HG03103 (cell line): ENCODE measurements at regions not wholly inside any gene's neighbourhood (a gene's known extent, or its start where the extent isn't known, plus 50 kb on each side); places are given as distances from the start of the nearest gene placed in this dataset.
"Not testable (repeated sequence)": the region's sequence is repeated elsewhere in the genome, so short reads cannot be mapped to it uniquely, and the experiment has no call there.

Experiments
- ATAC-seq: cut with Tn5 transposase; IDR thresholded peaks from one replicate; pipeline ENCODE4 v1.9.1; 2021; ENCODE audit warnings: low read depth; ENCODE audit not compliant: unreplicated experiment

DNA sequence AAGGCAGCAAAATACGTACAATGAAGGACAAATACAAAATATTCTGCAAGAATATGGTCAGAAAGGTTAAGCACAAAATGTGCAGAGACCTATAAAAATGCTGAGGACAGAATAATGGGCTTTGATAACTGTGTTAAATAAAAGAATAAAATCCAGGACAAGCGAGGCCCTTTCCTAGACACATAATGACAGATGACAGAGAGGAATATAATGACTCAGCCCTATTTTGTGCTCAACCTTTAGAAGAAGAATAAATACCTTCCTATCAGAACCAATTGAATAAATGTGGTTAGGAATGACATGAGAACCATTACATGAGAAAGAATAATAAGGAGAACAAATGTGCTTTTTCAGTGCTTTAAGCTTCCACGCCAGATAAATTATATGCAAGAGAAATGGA lies 178.0 kb downstream of the TEX13C start:
- ATAC-seq: no peak

- no peak for ATAC-seq
Measured at GRCh38 chrX:125503769-125504168, 184.1 kb downstream of the TEX13C start.

DNA sequence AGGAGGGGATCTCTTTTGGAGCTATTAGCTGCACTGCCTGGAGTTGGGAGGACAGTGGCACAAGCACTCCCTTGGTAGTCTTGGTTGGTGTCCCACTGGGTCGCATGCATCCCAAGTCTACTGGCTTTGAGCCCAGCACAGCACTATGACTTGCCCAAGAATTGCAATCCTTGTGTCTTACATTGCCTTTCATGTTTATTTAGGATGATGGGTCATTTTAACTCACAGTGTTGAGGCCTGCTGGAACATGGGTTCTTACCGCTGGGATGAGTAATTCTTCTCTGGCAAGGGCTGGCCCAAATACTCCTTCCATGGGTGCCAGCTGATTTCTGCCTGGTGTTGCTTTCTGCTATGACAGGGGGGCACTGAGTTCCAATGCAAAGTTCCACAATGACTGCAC lies 185.5 kb downstream of the TEX13C start:
- ATAC-seq: no peak

- no peak for ATAC-seq
Measured at GRCh38 chrX:125507119-125507518, 187.4 kb downstream of the TEX13C start.

DNA sequence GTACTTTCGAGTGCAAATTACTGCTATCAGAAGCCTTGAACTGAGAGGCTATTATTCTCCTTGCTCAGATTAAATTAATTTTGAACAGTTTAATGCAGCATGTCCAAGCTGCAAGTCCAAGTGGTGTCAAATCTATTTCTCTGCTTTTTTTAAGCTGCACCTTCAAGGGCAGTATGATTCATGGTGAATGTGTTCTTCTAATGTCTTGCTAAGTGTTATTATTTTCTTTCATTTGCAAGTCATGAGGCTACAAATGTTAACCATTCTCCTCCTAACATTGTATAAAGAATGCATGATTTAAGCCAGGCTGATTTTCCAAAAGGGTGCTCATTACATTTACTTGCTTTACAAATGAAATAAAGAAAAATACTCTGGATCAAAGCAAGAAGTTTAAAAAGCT lies 200.4 kb downstream of the TEX13C start:
- no peak for ATAC-seq

- ATAC-seq: no peak
Measured at GRCh38 chrX:125522752-125523151, 203.1 kb downstream of the TEX13C start.

- no peak for ATAC-seq
Measured at GRCh38 chrX:125532411-125533089, 212.9 kb downstream of the TEX13C start.

DNA sequence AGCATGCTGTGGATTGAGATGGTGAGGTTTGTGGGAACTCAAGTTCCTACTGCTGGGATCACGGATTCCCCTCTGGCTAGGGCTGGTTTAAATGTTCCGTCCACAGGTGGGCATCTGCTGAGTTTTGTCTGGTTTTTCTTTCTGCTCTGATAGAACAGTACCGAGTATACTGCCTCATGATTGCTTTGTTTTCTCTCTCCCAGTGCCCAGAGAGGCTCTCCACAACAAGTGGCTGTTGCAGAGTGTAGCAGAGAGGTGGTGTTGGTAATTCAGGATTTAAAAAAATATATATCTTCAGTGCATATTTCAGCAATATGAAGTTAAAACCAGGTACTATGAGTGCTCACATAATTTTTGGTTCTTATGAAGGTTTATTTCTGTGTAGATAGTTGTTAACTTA lies 213.7 kb downstream of the TEX13C start:
- ATAC-seq: no peak

DNA sequence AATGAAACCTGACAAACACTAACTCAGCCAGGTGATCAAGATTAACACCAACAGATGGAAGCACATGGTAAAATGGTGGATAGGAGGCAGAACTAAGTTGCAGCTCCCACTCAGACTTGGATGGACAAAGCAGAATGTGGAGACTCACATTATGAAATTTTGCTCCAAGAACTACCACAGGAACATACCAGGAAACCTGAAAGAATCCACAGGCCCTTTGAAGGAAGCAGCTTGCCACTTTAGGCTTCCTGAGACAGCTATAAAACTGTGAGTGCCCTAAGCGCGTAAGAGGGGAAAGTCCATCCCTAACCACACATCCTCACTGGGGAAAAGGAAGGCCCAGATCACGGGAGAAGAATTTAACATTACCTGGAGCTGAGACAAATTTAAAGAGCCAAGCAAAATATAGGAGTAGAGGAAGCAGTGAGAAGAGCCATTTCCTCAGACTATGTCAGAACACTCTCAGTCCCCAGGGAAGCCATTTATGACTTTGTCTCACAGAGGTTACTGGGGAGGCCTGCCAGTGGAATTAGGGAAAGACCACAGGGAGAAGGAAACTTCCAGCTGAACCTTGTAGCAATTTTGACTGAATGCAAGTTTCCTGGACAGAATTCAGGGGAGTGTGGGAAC lies 224.5 kb downstream of the TEX13C start:
- no peak for ATAC-seq

DNA sequence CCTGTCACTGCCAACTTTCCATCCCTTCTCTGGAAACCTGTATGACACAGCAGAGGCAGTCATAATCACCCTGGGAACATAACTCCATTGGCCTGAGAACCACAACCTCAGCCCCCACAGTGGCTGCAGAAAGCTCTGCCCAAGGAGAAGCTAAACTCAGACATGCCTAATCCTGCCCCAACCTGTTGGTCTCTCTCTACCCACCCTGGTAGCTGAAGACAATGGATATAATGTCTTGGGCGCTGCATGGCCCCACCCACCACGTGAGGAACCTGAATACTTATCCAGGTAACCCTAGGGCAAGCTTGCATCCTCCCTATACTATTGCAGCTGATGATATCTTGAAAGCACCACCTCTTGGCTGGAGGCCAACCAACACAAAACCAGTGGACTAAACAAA lies 225.2 kb downstream of the TEX13C start:
- ATAC-seq: no peak

- no peak for ATAC-seq
Measured at GRCh38 chrX:125577479-125577878, 257.8 kb downstream of the TEX13C start.

GRCh38 chrX:125604448-125604847 lies 284.8 kb downstream of the TEX13C start:
- ATAC-seq: no peak

- ATAC-seq: no peak
Measured at GRCh38 chrX:125605145-125605544, 285.5 kb downstream of the TEX13C start.

GRCh38 chrX:125614591-125615343 lies 295.1 kb downstream of the TEX13C start:
- ATAC-seq: not testable (repeated sequence)

GRCh38 chrX:125620715-125621587 lies 301.3 kb downstream of the TEX13C start:
- no peak for ATAC-seq

DNA sequence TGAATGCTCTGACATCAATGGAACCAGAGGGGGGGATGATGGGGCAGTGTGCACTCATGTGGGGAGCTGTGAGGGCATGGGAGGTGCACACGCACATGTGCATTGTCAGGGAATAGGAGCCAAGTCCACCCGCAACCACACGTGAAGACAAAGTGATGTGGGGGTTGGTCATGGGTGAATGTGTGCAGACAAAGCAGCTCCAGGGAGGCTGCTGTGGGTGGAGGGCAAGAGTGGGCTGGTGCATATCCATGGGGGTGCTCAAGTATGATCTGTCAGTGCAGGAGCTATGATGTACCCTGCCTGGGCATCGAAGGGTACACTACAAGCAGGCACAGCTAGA lies 301.9 kb downstream of the TEX13C start:
- no peak for ATAC-seq

DNA sequence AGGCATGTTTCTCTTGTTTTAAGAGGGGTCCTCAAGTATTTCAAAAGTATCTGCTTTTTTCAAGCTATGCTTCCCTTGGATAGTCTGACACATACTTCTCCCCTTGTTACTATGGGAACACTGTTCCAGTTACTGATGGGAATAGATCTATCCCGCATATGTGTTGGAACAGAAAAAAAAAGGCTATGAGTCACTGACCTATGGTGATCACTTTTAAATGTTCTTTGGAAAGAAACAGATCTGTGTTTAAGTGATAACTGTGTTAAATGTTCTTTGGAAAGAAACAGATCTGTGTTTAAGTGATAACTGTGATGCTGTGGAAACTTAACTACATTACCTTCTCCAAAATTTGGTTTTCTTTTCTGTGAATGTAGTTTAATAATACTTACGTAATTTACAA lies 303.2 kb downstream of the TEX13C start:
- ATAC-seq: no peak

DNA sequence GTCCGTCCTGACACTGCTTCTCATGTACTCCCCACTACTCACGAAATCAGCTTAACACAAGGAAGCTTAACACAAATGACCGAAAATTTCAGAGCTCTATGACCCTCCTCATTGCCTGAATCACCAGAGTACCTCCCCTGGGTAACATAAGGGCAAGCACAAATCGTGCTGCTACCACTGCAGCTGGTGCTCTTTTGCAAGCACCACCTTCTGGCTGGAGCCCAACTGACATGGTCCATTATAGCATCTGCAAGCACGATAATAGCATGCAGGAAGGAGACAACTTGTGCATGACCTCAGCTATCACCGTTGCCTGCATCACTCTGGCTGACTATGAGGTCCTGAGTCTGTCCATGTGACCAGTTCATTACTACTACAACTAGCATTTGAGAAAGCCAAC lies 308.0 kb downstream of the TEX13C start:
- ATAC-seq: no peak

DNA sequence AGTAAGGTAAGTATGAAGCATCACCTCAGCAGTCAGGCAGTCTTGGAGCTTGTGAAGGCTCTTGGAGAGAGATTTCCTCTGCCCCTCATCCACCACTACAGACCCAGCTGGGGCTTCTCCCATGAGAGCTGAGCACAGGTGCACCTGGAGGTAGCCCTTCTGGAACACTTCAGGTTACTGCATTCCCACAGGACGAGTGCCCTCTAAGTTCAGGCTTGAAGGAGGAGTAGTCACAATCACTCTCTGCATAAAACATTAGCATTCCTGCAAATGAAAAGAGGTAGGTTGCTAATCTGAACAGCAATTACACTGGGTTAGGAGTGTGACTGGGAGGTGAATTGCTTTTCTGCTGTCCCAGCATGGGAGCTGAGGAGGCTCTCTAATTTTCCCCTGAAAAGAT lies 308.8 kb downstream of the TEX13C start:
- ATAC-seq: no peak

GRCh38 chrX:125641405-125641804 lies 321.7 kb downstream of the TEX13C start:
- ATAC-seq: no peak

DNA sequence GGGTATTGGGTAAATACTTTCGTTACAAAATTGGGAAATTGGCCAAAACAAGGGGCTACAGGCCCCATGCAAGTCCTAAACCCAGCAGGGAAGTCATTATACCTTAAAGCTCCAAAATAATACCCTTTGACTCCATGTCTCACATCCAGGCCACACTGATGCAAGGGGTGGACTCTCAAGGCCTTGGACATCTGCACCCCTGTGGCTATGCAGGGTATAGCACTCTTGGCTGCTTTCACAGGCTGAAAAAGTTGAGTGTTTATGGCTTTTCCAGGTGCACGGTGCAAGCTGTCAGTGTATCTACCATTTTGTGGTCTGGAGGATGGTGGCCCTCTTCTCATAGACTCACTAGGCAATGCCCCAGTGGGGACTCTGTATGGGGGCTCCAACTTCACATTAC lies 326.5 kb downstream of the TEX13C start:
- ATAC-seq: no peak
